AG08396 (cell line): ENCODE measurements at regions not wholly inside any gene's neighbourhood (a gene's known extent, or its start where the extent isn't known, plus 50 kb on each side); places are given as distances from the start of the nearest gene placed in this dataset.
"Not testable (repeated sequence)": the region's sequence is repeated elsewhere in the genome, so short reads cannot be mapped to it uniquely, and the experiment has no call there.

ENCODE experiments used
- DNase-seq: peaks from one replicate; pipeline ENCODE4 v3.0.0; 2012; ENCODE audit warnings: low spot score, mixed read lengths

DNA sequence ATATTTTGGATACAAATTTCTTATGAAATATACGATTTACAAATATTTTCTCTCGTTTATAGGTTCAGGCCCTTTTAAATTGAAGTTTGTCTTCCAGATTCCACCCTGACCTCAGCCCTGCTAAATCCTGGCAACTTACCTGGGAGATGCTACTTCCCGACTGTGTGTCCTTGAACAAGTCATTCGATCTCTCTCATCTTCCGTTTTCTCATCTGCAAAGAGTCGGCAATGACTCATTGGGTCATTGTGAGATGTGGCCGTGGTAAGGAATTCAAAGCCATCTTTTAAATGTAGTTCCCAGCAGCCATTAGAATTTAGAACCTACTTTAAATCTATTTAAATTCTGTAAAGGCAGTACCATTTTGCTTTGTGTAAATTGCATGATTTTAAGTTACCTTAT is 72.5 kb downstream of the LHX2 start:
- DNase-seq: no peak

- no peak for DNase-seq
Measured at GRCh38 chr9:124087226-124087625, 75.7 kb downstream of the LHX2 start.

DNA sequence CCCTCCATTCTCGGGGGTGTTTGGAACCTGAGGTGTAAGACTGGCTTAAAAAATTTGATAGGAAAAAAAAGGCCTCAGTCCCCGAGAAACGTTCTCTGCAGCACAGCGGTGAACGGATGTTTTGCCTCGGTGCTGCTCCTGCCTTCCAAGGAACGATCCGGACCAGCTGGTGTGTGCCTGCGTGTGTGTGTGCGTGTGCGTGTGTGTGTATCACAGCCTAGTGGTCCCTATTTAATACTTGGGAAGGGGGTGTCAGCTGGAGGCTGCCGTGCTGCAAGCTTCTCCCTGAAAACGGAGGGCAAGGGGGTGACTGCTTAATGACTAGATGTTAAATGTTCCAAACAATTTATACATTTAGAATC is 76.9 kb downstream of the LHX2 start:
- DNase-seq: no peak

DNA sequence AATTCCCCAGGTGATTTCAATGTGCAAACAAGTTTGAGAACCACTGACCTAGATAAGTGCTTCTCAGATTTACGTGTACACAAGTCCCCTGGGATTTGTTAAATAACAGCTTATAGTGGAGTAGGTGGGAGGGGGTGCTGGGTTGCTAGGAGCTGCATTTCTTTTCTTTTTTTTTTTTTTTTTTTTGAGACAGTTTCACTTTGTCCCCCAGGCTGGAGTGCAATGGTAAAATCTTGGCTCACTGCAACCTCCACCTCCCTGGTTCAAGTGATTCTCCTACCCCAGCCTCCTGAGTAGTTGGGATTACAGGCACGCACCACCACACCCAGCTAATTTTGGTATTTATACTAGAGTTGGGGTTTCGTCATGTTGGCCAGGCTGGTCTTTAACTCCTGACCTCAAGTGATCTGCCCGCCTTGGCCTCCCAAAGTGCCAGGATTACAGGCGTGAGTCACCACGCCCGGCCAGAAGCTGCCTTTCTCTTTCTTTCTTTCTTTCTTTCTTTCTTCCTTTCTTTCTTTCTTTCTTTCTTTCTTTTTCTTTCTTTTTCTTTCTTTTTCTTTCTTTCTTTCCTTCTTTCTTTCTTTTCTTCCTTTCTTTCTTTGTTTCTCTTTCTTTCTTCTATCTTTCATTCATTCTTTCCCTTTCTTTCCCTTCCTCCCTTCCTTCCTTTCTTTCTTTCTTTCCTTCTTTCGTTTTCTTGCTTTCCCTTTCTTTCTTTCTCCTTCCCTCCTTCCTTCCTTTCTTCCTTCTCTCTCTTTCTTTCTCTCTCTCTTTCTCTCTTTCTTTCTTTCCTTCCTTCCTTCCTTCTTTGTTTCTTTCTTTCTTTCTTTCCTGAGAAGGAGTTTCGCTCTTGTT is 78.3 kb downstream of the LHX2 start:
- DNase-seq: not testable (repeated sequence)

DNA sequence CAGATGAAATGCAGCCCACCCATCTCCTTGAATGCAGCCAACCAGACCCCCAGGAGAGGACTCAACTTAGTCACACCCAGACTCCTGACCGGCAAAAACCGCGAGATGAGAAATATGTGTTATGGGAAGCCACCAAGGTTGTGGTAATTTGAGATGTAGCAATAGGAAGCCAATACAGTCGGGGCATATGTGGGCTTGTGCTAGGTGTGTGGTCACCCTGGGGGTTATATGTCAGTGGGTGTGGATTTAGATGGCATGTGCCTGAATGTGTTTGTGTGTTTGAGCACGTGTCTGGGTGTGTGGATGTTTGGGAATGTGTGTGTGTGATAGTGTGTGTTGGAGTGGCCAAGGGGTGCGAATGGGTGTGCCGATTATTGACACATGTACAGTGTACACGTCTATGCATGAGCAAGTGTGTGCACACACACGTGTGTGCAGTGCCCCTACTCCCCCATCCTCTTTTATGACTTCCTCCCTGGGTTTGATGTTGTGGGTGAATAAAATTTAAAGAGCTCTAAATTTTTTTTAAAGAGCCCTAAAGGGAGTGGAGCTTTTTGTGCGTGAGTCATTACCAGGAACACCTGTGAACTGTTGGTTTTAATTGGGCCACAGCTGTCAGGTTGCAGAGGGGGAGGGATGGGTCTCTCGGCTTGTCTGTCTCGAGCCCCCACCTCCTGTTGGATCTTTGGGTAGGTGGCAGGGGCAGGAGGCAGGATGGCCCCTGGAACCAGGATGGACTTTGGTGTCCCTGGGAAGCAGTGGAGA is 86.8 kb downstream of the LHX2 start:
- DNase-seq: no peak

DNA sequence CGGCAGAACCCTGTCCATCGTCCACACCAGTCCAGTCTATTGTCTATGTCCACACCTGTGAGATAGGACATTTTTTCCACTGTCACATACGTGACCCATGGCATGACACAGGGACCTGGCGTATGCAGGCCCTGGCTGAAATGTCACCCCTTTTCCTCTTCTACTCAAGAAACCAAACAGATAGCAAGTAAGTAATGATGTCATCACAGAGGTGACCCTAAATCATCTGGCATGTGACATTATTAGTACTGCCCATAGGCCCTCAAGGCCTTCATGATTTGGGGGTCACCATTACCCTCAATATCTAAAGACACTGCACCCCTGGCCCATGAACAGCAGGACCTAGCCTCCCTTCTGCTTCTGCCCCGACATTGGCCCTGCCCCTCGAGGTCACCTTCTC is 88.3 kb downstream of the LHX2 start:
- DNase-seq: no peak

DNA sequence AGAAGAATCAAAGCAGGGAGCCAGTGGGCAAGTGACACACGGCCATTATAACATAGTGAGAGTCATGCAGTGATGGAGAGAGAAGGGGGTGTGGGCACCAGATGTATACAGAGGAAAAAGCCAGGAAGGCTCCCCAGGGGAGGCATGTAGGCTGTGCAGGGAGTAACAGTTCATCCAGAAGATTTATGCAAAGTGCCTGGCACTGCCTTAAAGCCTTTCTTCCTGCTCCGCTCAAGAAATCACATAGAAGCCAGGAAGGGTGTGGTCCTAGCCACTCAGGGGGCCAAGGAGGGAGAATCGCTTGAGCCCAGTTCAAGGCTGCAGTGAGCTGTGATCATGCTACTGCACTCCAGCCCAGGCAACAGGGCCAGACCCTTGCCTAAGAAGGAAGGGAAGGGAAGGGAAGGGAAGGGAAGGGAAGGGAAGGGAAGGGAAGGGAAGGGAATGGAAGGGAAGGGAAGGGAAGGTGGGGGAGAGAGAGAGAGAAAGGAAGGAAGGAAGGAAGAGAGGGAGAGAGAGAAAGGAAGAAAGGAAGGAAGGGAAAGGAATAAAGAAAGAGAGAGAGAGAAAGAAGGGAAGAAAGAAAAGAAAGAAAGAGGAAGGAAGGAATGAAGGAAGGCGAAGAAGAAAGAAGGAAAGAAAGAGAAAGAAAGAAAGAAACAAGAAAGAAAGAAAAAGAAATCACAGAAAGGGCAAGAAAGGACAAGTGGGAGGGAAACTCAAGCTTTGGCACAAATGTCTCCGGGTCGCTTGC is 89.8 kb downstream of the LHX2 start:
- no peak for DNase-seq

- DNase-seq: no peak
Measured at GRCh38 chr9:124101969-124102345, 90.4 kb downstream of the LHX2 start.

- DNase-seq: no peak
Measured at GRCh38 chr9:124102363-124102762, 90.8 kb downstream of the LHX2 start.

DNA sequence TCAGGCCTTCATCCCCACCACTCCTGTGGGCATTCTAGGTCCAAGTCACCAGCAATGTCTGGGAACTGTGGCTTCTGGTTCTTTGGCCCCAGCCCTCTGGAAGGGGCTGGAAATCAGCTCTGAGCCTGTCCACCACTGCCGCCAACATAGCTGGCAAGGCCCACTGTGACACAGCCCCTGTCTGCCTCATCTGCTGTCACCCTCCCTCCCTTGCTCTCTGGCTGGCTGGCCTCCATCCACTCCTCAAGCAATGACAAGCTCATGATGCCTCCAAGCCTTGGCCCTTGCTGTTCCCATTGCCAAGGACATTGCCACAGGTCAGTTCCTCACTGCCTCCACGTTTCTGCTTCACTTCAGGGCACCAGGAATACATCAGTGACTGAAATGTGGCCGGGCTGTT is 93.7 kb downstream of the LHX2 start:
- no peak for DNase-seq

DNA sequence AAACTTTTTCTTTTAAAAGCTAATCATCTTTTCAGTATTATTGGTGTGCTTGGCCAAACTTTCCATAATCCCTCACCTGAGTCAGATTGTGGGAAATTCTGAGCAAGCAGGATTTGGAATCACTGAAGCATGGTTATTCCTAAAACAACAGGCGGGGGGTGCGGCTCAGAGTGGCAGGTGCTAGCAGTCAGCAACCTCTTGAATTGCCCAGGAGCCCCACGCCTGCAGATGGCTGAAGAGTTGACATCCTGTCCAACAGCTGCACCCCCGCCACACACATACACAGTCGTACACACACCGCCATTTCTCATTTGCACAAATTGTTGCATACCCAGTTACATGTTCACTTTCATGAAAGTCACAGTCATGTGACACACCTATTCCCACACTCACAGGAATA is 96.6 kb downstream of the LHX2 start:
- DNase-seq: no peak

DNA sequence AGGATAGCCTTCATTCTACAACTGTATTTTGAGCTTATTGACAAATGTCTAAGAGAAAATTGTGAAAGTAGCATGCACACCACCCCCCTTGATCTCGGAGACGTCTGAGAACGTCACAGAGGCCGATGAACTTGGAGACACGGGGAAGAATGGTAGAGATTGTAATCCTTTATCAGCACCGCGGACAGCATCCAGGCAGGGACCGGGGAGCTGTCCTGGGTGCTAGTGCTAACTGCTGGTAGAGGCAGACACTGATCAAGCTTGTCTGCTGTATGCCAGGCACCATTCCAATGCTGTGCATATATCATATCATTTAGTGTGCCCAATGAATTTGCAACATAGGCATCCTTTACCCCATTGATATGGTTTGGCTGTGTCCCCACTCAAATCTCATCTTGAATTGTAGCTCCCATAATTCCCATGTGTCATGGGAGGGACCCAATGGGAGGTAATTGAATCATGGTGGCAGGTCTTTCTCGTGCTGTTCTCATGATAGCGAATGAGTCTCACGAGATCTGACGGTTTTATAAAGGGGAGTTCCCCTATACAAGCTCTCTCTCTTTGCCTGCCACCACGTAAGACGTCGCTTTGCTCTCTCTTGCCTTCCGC is 98.8 kb downstream of the LHX2 start:
- DNase-seq: peak; percentile 81

GRCh38 chr9:124116683-124117363 is 105.3 kb downstream of the LHX2 start:
- DNase-seq: no peak

DNA sequence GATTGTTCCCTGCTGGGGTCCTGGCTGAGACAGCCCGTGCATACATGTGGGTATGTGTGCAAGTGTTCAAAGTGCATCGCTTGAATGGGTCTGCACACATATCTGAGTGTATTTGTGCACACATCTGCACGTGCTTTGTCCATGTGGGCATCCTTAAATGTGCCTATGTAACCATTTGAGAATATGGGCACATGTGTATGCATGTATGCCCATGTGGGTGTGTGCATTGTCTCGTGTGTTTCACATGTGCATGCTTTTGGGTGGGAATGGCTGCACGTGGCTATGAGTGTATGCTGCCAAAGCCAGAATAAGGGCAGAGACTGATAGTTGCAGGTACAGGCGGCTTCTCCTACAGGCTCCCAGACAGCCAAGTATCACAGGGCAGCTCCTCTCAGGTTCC is 107.3 kb downstream of the LHX2 start:
- DNase-seq: no peak

DNA sequence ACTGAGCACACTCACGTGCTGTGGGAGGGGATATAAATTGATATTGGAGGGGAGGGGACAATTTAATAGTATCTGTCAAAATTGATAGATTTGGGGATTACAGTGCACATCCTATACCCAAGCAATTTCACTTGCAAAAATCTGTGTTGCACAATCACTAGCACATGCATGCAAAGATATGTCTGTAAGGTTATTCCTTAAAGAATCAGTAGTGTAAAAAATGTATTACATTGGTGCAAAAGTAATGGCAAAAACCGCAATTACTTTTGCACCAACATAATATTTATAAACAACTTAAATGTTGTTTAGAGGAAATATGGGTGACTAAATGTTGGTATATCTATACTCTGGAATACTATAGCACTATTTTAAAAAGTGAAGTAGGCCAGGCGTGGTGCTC is 108.7 kb downstream of the LHX2 start:
- no peak for DNase-seq

DNA sequence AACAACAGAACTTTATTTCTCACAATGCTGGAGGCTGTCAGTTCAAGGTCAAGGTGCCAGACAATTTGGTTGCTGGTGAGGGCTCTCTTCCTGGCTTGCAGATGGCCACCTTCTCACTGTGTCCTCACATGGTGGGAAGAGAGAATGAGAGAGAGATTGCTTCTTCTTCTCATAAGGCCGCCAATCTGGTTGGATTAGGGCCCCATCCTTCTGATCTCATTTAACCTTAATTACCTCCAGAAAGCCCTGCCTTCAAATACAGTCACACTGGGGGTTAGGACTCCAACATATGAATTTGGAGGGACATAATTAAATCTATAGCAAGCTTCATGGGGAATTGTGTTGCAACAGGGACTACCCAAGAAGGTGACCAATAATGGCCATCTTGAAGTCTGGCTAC is 110.2 kb downstream of the LHX2 start:
- no peak for DNase-seq

GRCh38 chr9:124122321-124122720 is 110.8 kb downstream of the LHX2 start:
- no peak for DNase-seq

GRCh38 chr9:124122813-124123462 is 111.4 kb downstream of the LHX2 start:
- no peak for DNase-seq

DNA sequence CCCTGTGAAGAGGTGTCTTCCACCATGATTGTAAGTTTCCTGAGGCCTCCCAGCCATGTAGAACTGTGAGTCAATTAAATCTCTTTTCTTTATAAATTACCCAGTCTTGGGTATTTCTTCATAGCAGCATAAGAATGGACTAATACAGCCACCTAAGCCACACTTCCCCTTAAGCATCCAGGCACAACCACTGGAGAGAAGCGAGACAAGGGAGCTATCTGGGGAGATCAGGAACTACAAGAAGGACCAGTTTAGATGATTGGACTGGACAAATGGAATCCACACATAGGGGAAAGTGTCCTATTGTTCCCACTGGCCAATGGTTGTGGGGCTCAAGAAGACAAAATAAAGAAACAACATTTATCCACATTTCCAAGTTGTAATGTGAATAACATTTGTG is 112.1 kb downstream of the LHX2 start:
- DNase-seq: not testable (repeated sequence)

DNA sequence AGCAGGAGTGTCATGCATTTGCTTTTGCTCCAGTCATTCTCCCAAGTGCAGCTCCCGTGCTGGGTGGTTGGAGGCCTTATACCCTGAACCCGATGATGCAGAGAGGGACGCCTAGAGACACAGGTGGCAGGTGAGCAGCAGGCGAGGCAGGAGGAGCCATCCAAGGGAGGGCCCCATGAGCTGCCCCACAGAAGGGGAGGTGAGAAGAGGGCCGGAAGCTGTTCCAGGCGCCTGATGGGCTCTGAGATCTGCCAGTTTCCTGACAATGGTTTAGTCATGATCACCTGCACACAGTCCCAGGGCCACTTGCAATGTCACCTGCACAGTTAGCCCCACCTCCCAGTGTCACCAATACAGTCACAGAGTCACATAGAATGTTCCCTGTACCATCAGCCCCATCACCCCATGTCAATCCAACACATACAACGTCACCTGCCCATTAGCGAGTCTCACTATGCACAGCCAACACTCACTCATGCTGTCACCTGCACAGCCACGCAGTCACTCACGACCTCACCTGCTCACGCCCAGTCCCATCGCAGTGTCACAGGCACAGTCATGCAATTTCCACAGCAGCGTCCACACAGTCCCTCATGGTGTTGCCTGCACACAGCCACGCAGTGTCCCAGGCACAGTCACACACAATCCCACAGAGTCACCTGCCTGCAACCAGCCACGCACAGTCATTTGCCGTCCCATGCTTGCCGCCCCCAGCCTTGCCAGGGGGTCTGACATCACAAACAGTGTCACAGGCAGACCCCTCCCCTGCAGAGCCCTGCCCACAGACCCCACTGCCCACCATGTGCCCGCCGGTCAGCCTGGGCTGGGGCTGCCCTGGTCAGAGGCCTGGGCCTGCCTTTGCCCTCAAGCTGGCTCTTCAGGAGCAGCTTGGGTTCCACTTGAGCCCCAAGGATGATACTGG is 113.4 kb downstream of the LHX2 start:
- DNase-seq: no peak
